ENCODE measurements at regions not wholly inside any gene's neighbourhood (a gene's known extent, or its start where the extent isn't known, plus 50 kb on each side); places are given as distances from the start of the nearest gene placed in this dataset.

GRCh38 chr4:14313757-14314156 lies 686.2 kb upstream of the BOD1L1 start:
- Mint-ChIP-seq H3K4me1 (no peaks in the 10 kb centered on the region), H3K9me3 (no peaks in the 10 kb centered on the region), H3K27me3 (no peaks in the 10 kb centered on the region), H3K27ac (no peak overlapping the region), H3K4me3 (no peak overlapping the region), H3K36me3 (no peaks in the 10 kb centered on the region)
- ATAC-seq (ENCODE audit: low read depth) (no peak), DNase-seq (no peak)
- POLR2A ChIA-PET, result no interaction called here

- H3K9me3 Mint-ChIP-seq, result no peaks in the 10 kb centered on the region
- POLR2A ChIA-PET, result no interaction called here
- ATAC-seq (ENCODE audit: low read depth), result no peak
- no peak overlapping the region for H3K4me3 Mint-ChIP-seq
- no peaks in the 10 kb centered on the region for H3K27me3 Mint-ChIP-seq
- H3K4me1 Mint-ChIP-seq, result no peaks in the 10 kb centered on the region
- no peak for DNase-seq
- no peaks in the 10 kb centered on the region for H3K36me3 Mint-ChIP-seq
- H3K27ac Mint-ChIP-seq, result no peak overlapping the region
Measured at GRCh38 chr4:14315129-14315528, 687.2 kb upstream of the CPEB2 start.

- no peak for ATAC-seq (ENCODE audit: low read depth)
- DNase-seq, result no peak
- H3K4me3 Mint-ChIP-seq, result no peak overlapping the region
- no peak overlapping the region for H3K27ac Mint-ChIP-seq
- no peaks in the 10 kb centered on the region for H3K36me3 Mint-ChIP-seq
- no peaks in the 10 kb centered on the region for H3K27me3 Mint-ChIP-seq
- POLR2A ChIA-PET, result no interaction called here
- no peaks in the 10 kb centered on the region for H3K9me3 Mint-ChIP-seq
- no peaks in the 10 kb centered on the region for H3K4me1 Mint-ChIP-seq
Measured at GRCh38 chr4:14317351-14317750, 684.9 kb upstream of the CPEB2 start.

GRCh38 chr4:14318671-14319070 lies 683.6 kb upstream of the CPEB2 start:
- POLR2A ChIA-PET, result no interaction called here
- ATAC-seq (ENCODE audit: low read depth) (no peak), DNase-seq (no peak)
- H3K4me1 Mint-ChIP-seq, result no peaks in the 10 kb centered on the region
- H3K4me3 Mint-ChIP-seq, result no peak overlapping the region
- peaks cover 2% of the 10 kb centered on the region for H3K27me3 Mint-ChIP-seq
- no peaks in the 10 kb centered on the region for H3K9me3 Mint-ChIP-seq
- H3K36me3 Mint-ChIP-seq, result no peaks in the 10 kb centered on the region
- no peak overlapping the region for H3K27ac Mint-ChIP-seq

GRCh38 chr4:14321723-14322122 lies 680.6 kb upstream of the CPEB2 start:
- POLR2A ChIA-PET, result no interaction called here
- Mint-ChIP-seq H3K9me3 (no peaks in the 10 kb centered on the region), H3K4me3 (no peak overlapping the region), H3K27ac (no peak overlapping the region), H3K4me1 (no peaks in the 10 kb centered on the region), H3K36me3 (no peaks in the 10 kb centered on the region), H3K27me3 (peaks cover 2% of the 10 kb centered on the region)
- no peak for DNase-seq
- no peak for ATAC-seq (ENCODE audit: low read depth)

GRCh38 chr4:14323191-14323590 lies 679.1 kb upstream of the CPEB2 start:
- no peak for DNase-seq
- H3K4me1 Mint-ChIP-seq, result no peaks in the 10 kb centered on the region
- POLR2A ChIA-PET, result no interaction called here
- H3K9me3 Mint-ChIP-seq, result no peaks in the 10 kb centered on the region
- H3K4me3 Mint-ChIP-seq, result no peak overlapping the region
- ATAC-seq (ENCODE audit: low read depth), result no peak
- H3K27ac Mint-ChIP-seq, result no peak overlapping the region
- peaks cover 2% of the 10 kb centered on the region for H3K27me3 Mint-ChIP-seq
- no peaks in the 10 kb centered on the region for H3K36me3 Mint-ChIP-seq

DNA sequence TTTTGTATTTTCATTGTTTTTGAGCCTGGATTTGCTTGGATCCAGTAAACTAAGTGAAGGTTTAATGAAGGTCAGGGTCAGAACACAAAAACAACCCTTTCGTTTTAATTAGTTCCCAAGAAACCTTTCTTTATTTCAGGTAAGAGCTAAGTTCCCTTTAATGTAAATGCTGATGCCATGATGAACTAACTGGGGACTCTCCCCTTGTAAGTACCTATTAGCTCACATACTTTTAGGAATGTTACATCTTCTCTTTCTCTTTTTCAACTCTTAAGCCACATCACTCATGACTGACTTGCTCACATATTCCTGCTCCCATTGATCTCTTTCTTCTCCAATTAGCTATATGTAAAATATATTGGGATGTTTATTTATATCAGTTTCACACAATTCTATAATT lies 673.1 kb upstream of the CPEB2 start:
- Mint-ChIP-seq H3K9me3 (no peaks in the 10 kb centered on the region), H3K4me1 (no peaks in the 10 kb centered on the region), H3K4me3 (no peak overlapping the region), H3K27me3 (no peaks in the 10 kb centered on the region), H3K27ac (no peak overlapping the region), H3K36me3 (no peaks in the 10 kb centered on the region)
- ATAC-seq (ENCODE audit: low read depth), result no peak
- POLR2A ChIA-PET, result no interaction called here
- no peak for DNase-seq

- no peak for DNase-seq
- POLR2A ChIA-PET, result no interaction called here
- H3K36me3 Mint-ChIP-seq, result no peaks in the 10 kb centered on the region
- no peaks in the 10 kb centered on the region for H3K9me3 Mint-ChIP-seq
- no peaks in the 10 kb centered on the region for H3K27me3 Mint-ChIP-seq
- no peak overlapping the region for H3K27ac Mint-ChIP-seq
- no peak for ATAC-seq (ENCODE audit: low read depth)
- no peak overlapping the region for H3K4me3 Mint-ChIP-seq
- no peaks in the 10 kb centered on the region for H3K4me1 Mint-ChIP-seq
Measured at GRCh38 chr4:14333616-14334015, 668.7 kb upstream of the CPEB2 start.

GRCh38 chr4:14334166-14334565 lies 668.1 kb upstream of the CPEB2 start:
- no peak for DNase-seq
- no peak overlapping the region for H3K4me3 Mint-ChIP-seq
- ATAC-seq (ENCODE audit: low read depth), result no peak
- POLR2A ChIA-PET, result no interaction called here
- no peaks in the 10 kb centered on the region for H3K4me1 Mint-ChIP-seq
- H3K27me3 Mint-ChIP-seq, result no peaks in the 10 kb centered on the region
- H3K9me3 Mint-ChIP-seq, result no peaks in the 10 kb centered on the region
- H3K27ac Mint-ChIP-seq, result no peak overlapping the region
- no peaks in the 10 kb centered on the region for H3K36me3 Mint-ChIP-seq

DNA sequence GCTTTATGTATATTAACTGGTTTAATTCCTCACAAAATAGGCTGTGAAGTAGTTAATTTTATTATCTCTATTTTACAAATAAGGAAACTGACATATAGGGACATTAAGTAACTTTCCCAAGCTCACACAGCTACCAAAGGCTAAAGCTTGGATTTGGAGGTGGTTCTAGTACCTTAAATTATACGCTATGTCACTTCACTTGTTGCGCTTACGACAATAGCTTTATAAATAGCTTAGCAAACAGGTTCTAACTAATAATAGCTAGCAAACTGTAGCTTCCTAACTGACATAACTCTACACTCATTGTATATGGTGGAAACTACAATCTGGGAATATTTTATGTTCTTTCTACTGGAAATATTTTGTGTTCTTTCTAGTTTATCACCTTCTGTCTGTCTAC lies 666.4 kb upstream of the CPEB2 start:
- H3K27me3 Mint-ChIP-seq, result peaks cover 3% of the 10 kb centered on the region
- no peaks in the 10 kb centered on the region for H3K4me1 Mint-ChIP-seq
- POLR2A ChIA-PET, result no interaction called here
- ATAC-seq (ENCODE audit: low read depth) (no peak), DNase-seq (no peak)
- no peaks in the 10 kb centered on the region for H3K9me3 Mint-ChIP-seq
- H3K36me3 Mint-ChIP-seq, result no peaks in the 10 kb centered on the region
- H3K27ac Mint-ChIP-seq, result no peak overlapping the region
- no peak overlapping the region for H3K4me3 Mint-ChIP-seq

DNA sequence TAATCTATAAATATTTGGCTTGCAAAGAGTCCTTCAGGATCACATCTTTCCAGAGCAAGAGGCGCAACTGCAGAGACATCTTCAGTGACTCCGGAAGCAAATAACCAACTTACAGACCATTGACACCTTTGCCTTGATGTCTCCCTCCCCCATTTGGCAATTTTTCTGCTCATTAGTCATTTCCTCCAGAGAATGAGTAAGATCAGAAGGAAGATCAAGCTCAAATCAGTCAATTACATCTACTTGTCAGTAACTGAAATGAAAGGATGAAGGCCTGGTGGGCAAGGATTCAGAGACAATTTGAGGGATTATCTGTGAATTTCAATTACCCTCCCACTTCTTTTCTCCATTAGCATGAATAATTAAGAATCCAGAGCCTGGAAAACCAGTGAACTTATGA lies 665.6 kb upstream of the CPEB2 start:
- no peak for ATAC-seq (ENCODE audit: low read depth)
- Mint-ChIP-seq H3K27ac (no peak overlapping the region), H3K4me1 (no peaks in the 10 kb centered on the region)

DNA sequence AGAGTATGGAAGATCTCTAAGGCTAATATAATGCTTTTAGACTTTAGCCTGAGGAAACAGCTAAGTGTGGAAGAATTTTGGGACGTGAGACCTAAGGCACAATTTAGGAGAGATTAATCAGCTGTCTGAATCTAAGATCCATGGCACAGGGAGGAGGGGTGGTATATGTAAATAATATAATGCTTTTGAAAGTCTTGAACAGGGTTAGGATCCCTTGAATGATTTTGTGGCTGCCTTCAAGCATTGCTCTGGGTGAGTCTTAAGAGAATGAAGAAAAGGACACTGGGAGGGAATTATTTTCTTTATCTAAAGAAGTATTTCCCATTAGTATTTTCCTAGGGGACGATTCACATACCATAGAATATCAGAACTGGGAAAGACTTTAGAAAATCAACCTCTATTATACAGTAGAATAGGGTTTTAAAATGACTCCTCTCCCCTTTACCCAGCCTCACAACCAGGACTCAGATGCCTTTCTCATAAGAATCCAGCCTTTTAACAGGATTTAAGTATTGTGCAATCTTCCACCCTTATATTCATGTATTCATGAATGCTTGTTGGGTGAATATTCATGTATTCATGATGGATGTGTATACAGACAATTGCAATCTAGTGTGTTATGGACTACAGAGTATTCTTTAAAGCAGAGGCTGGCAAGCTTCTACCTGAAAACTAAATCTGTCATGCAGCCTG lies 664.2 kb upstream of the CPEB2 start:
- H3K9me3 Mint-ChIP-seq, result no peaks in the 10 kb centered on the region
- no peak for DNase-seq
- peaks cover 3% of the 10 kb centered on the region for H3K27me3 Mint-ChIP-seq
- POLR2A ChIA-PET, result no interaction called here
- no peak overlapping the region for H3K4me3 Mint-ChIP-seq
- H3K27ac Mint-ChIP-seq, result no peak overlapping the region
- no peak for ATAC-seq (ENCODE audit: low read depth)
- H3K4me1 Mint-ChIP-seq, result no peaks in the 10 kb centered on the region
- no peaks in the 10 kb centered on the region for H3K36me3 Mint-ChIP-seq

More for the DNA sequence above, 665.6 kb upstream of the CPEB2 start:
- H3K36me3 Mint-ChIP-seq, result no peaks in the 10 kb centered on the region
- POLR2A ChIA-PET, result no interaction called here
- H3K9me3 Mint-ChIP-seq, result no peaks in the 10 kb centered on the region
- DNase-seq, result no peak
- H3K27me3 Mint-ChIP-seq, result peaks cover 3% of the 10 kb centered on the region
- H3K4me3 Mint-ChIP-seq, result no peak overlapping the region

DNA sequence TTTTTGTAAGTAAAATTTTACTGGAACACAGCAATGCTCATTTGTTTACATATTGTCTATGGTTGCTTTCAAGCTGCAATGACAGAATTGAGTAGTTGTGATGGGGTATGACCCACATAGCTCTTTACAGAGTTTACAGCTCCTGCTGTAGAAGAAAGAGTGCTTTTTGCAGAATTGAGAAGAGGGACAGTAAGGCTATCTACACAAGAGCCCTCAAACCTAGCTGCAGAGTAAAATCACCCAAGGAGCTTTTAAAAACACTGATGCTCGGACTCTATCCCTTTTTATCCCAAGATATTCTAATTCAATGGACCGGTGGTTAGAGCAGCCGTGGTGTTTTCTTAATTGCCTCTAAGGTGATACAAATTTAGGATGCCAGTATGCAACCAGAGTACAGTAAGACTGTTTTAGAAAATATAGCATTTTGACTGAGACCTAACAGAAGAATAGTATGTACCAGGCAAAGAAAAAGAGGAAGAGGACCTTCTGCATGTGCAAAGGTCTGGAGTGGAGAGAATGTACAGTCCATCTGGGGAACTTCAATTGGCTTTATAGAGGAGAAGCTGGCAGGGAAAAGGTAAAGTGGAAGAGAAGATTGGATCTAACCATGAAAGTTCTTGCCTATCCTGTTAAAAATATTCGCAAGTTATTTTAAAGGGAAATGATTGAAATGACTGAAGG lies 663.6 kb upstream of the CPEB2 start:
- H3K27ac Mint-ChIP-seq, result no peak overlapping the region
- peaks cover 3% of the 10 kb centered on the region for H3K27me3 Mint-ChIP-seq
- POLR2A ChIA-PET, result no interaction called here
- H3K9me3 Mint-ChIP-seq, result no peaks in the 10 kb centered on the region
- H3K4me1 Mint-ChIP-seq, result no peaks in the 10 kb centered on the region
- no peak overlapping the region for H3K4me3 Mint-ChIP-seq
- no peak for ATAC-seq (ENCODE audit: low read depth)
- no peaks in the 10 kb centered on the region for H3K36me3 Mint-ChIP-seq
- DNase-seq, result no peak

DNA sequence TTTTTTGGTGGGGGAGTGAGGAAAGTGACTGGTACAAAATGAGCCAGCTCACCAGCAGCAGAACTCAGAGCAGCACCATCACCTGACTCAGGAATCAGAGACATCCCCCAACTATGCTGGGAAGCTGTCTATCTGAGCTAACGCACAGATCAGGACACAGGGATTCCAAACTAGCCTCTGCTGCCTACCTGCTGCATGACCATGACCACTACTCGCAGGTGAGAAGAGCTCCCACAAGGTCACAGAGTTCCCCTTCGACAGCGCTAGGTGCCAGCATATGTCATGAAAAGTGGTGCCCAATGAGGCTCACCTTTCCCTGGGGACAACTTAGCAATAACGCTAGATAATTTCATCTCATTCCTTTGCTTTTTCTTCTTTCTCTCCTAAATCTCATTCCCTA lies 662.6 kb upstream of the CPEB2 start:
- Mint-ChIP-seq H3K4me1 (no peaks in the 10 kb centered on the region), H3K27me3 (peaks cover 3% of the 10 kb centered on the region), H3K36me3 (no peaks in the 10 kb centered on the region), H3K9me3 (no peaks in the 10 kb centered on the region), H3K4me3 (no peak overlapping the region), H3K27ac (no peak overlapping the region)
- POLR2A ChIA-PET, result no interaction called here
- DNase-seq, result no peak
- ATAC-seq (ENCODE audit: low read depth), result no peak
